Gastrocnemius medialis (tissue), 4 donors: ENCODE measurements at regions not wholly inside any gene's neighbourhood (a gene's known extent, or its start where the extent isn't known, plus 50 kb on each side); places are given as distances from the start of the nearest gene placed in this dataset.

Experiments used
- CTCF ChIP-seq, 5 experiments: fragments of 450-650 bp in 3 of 5; fragments of 200-600 bp in 2 of 5; sonication (generic) in 2 of 5; IDR thresholded peaks in 4 of 5; conservative IDR thresholded peaks in 1 of 5; 1 replicate in 4 of 5; 2 replicates in 1 of 5; pipeline ENCODE4 v1.5.1; 2016 to 2019; ENCODE audit warnings: antibody characterized with exemption in 5 of 5, mild to moderate bottlenecking in 3 of 5, moderate library complexity in 3 of 5
- POLR2A ChIP-seq, 2 donors: fragments of 450-650 bp; IDR thresholded peaks; one replicate each; pipeline ENCODE4 v1.6.1; 2017; ENCODE audit warnings: antibody characterized with exemption in 2 of 2, mild to moderate bottlenecking in 2 of 2, moderate library complexity in 2 of 2

- TF ChIP-seq CTCF (IDR thresholded peaks at IDR 0.05 in 4 of 5, conservative IDR thresholded peaks at IDR 0.05 in 1 of 5) (no peak), POLR2A (IDR thresholded peaks at IDR 0.05) (no peak)
Measured at GRCh38 chr20:19016140-19016497, 196.3 kb upstream of the SLC24A3 start.
